HG03175 (cell line): ENCODE measurements at regions not wholly inside any gene's neighbourhood (a gene's known extent, or its start where the extent isn't known, plus 50 kb on each side); places are given as distances from the start of the nearest gene placed in this dataset.
"Not testable (repeated sequence)": the region's sequence is repeated elsewhere in the genome, so short reads cannot be mapped to it uniquely, and the experiment has no call there.

Experiments
- ATAC-seq: cut with Tn5 transposase; IDR thresholded peaks from one replicate; pipeline ENCODE4 v1.9.1; 2021; ENCODE audit warnings: mild to moderate bottlenecking, moderate library complexity; ENCODE audit not compliant: unreplicated experiment

DNA sequence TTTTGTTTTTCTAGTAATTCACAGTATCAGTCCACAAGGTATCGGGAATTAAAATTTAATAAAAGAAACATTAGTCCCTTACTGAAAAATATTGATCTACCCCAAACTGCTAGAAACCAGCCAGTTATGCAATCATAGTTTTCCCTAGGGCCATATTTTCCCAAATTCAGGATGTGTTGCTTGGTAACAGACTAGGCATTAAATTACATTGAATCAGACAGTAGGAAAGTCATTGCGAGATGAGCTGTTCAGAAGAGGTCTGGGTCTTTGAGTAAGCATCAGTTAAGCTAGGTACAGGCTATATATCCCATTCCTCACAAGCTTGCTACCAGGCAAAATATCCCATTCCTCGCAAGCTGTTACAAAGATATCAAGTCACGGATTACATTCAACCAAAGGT, 123.0 kb upstream of the CCDC150 start:
- no peak for ATAC-seq

DNA sequence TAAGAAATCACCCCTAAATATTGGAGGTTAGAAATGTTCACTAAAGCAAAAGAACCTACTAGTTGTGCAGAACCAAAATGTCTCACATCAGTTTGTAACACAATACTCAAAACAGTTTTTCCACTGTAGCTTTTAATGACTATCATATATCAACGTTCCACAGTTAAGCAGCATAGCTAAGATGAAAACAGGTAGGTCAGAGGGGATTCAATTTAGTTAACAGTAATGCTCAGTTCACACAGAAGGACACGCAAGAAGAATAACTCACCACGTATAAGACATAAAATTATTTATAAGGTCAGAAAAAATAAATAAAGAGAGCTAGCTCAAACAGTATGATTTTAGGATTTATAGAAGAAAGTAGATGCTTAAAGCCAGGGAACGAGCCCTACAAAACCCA, 118.9 kb upstream of the CCDC150 start:
- no peak for ATAC-seq

DNA sequence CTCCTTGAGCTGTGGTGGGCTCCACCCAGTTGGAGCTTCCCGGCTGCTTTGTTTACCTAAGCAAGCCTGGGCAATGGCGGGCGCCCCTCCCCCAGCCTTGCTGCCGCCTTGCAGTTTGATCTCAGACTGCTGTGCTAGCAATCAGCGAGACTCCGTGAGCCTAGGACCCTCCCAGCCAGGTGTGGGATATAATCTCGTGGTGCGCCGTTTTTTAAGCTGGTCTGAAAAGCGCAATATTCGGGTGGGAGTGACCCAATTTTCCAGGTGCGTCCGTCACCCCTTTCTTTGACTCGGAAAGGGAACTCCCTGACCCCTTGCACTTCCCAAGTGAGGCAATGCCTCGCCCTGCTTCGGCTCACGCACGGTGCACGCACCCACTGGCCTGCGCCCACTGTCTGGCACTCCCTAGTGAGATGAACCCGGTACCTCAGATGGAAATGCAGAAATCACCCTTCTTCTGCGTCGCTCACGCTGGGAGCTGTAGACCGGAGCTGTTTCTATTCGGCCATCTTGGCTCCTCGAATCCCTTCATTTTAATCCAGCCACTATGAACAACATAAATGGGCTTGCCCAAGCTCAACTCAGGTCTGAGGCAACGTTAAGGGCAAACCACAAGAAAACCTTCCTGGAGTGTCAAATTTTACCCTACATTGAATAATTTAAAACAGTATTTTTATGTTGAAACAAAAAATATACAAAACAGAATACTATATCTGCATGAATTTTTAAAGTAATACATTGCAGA, 112.4 kb upstream of the CCDC150 start:
- not testable (repeated sequence) for ATAC-seq

DNA sequence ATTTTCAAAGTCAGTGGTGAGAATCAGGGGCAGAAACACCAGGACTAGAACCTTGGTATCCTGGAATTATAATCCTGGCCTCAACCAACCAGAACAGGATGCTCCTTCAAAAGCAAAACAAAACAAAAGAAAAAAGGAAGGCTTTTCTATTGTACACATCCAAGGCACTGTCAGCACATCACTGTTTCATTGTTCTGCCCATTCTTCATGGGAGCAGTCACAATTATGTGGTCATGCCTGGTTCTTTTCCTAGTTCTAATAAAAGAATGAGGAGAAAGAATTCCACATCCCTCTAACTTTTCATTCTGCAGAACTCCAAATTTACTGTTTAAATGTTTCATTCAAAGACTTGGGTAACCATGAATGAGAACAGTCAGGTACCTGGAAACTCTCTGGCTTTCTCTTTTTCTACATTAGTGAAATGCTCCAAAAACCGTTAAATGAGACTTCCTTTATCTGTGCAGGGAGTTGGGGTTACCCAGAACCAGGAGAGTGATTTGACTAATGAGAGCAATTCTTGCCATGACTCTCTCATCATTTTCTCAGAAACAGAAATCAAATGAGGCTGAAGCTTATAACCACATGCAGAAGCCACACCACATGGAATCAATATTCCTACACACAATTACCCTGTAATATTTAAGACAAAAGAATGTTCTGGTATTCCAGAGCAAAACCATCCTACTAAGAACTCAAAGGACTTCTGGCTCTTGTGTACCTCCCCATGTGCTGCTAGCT, 110.9 kb upstream of the CCDC150 start:
- no peak for ATAC-seq

DNA sequence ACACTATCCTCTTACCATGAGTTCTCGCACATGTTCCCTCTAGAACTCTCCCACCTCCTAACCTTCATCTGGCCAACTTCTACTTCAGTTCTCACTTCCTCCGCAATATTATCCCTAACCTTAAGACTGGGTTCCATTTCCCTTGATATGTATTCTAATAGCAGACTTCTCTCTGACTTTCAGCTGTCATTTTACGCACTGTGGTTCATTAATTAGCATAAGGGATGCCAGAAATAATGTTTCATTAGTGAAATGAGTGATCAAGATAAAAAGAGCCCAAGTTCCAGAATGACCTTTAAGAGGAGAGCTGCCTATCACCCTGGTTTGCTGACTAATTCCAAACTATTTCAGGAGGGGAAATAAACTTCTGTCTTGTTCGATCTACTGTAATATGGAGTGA, 108.6 kb upstream of the CCDC150 start:
- no peak for ATAC-seq

DNA sequence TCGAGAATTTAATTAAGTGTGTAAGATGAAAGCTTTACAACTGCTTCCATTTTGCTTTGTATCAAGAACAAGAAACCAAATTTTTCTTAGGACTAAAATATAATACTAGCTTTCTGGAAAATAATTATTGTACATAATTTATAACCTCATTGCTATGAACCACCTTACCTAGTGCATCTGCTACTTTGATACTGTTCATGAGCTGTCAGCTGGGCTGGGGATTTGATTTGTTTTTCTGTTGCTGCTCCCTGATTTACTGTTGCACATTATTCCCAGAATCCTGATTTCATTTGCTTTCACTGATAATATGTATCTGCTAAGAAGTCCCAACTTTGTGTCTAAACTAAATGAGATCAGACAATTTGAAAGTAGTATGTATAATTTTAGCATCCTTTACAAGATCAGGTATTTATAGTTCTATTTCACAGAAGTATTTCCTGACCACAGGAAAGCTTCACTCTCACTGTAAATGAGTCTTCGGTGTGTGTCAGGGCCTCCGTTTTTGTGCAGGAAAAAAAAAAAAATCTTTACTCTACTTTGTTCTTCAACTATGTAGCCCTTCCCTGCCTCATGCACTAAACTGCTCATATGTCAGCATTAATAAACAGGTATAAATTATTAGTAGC, 105.6 kb upstream of the CCDC150 start:
- no peak for ATAC-seq

DNA sequence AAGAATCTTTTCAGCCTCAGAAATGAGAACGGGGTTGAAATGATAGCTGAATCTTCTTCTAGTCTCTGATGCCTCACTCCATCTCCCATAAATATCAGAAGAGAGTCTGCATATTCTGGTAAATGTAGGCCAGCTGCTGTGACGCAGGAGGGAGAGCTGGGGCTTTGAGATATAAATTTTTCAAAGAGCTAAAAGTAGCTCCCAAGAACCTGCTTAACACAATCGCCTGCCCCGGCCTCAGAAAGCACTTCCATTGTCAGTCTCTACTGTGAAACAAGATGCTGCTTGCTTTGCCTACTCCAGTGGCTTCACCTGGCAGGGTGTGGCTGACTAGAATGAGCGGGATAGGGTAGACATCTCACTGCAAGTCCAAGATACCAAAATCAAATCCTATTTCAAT, 105.0 kb upstream of the CCDC150 start:
- no peak for ATAC-seq

DNA sequence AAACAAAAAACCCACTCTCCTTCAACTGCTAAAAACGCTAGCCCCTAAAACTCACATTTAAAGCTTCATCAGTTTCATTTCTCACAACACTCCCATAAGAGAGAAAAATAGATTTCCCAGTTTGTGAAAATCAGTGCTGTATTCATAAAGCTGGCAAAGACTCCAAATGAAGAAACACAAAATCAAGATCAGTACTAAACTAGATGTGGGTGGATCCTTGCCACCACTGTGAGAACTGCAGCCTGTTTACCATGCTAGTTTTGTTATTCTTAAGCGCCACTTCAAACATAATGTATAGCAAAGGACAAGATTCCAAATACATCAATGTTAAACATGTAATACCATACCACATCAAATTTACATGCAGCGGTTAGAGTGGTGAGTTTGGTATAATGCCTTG, 104.5 kb upstream of the CCDC150 start:
- no peak for ATAC-seq

DNA sequence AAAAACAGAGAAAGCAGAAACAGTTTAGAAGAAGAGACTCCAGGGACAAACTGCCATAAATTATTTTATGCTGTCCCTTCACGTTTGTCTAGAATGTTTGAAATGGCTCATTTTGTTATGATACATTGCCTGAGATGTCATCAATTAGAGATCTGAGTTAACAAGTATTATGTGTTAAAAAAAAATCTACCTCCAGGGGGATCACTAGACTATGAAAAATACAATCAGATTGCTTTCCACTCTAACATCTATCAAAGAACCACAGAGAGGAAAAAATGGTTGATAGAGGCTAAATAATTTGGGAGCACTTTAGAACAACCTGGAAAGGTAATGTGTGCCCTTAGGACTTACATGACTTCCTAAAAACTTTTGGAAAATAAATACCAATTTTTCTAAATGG, 103.8 kb upstream of the CCDC150 start:
- no peak for ATAC-seq

DNA sequence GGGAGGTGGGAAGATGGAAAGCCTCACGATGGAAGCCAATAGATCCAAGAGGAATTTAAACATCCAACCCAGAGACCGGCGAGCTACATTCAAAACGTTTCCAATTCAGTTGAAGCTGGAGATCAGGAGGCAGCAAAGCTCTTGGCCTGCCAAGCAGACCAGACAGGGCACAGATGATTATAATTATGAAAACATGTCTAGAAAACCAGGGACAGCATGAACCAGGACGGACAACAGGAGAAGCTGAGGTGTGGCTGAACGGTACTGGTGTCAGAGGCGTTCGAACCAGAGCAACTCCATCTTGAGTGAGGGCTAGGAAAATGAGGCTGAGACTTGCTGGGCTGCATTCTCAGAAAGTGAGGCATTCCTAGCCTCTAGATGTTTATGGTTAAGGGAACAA, 102.2 kb upstream of the CCDC150 start:
- ATAC-seq: no peak

DNA sequence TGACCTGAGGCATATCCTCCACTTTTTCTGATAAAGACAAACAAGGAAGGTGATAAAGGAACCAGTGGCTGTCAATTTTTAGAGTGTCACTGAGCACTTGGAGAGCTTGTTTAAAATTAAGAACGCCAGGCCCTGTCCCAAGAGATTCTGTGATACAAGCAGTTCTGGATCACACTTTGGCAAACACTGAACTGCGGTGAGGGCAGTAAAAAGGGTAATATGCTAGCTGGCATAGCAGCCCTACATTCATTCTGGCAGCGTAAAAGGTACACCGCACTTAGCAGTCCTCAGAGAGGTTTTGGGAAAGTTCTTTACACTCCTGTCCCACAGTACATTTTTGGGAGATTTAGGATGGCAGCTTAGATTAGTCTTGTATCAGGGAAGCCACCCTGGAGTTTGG, 101.3 kb upstream of the CCDC150 start:
- ATAC-seq: no peak

DNA sequence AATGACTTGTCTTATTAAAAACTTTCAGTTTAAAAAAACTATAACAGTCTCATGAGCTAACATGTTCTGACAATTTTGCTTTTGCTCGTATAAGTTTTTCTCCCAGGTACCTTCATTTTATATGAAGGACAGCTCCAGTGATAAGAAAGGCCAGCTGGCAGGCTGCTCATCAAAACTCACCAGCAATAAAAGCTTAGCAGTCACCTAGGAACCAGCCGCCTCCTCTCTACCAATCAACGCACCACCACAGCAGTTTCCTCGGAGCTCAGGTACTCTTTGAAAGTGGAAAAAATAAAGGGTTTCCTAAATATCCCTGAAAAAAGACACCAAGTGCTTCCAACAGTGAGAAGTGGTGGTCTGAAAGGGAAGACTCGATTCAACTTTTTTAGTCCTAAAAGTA, 100.9 kb upstream of the CCDC150 start:
- no peak for ATAC-seq

DNA sequence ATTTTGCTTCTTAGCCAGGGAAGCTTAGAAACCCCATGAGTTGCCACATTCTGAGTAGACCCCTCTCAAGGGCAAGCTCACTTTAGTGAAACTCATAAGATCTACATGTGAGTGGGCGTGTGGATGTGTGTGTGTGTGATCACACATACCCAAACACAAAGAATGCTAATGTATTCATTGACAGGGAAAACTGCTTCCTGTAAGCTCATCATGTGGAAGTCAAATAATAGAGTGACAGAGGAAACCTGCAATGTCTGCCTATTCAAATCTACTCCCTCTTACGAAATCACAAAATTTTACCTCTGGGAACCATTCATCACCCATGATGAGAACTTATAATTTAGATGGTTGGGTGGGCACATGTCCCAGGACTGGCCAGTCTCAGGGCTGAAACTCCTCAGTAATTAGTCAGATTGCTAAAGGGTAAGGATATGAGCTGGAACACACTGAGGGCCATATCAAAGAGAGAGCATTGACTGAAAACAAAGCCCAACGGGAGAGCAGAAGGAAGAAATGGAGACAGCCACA, 94.5 kb upstream of the CCDC150 start:
- ATAC-seq: no peak

DNA sequence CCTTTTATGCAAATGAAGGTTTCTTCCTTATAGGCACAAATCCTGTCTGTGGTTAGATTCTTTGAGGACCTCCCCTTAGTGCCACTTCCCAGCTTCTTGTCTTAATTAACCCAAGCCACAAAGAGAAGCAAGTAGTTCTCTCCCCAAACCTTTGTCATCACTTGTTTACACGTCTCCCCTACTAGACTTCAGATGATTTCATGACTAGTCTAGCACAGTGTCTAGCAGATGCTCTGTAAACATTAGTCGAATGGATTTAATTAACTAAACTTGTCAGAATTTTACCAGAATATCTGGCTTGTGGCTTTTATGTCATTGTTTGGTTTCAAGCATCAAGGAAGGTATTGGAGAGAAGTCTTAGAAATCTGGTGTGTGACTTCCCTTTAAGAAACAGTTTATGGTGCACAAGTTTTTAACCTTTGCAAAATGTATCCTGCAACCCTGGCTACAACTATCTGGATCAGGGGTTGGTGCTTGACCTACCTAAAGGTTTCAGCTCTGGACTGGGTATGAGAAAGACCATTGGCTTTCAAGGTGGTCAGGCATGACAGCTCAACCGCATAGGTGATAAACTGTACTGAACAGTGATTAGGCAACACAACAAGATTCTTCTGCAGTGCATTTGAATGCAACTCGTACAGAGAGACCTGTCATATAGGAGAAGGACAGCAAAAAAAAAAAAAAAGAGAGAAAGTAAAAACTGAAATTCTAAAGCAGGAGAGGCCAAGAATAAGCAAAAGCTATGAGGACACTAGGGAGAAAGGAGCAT, 93.2 kb upstream of the CCDC150 start:
- peak; percentile 82 for ATAC-seq

DNA sequence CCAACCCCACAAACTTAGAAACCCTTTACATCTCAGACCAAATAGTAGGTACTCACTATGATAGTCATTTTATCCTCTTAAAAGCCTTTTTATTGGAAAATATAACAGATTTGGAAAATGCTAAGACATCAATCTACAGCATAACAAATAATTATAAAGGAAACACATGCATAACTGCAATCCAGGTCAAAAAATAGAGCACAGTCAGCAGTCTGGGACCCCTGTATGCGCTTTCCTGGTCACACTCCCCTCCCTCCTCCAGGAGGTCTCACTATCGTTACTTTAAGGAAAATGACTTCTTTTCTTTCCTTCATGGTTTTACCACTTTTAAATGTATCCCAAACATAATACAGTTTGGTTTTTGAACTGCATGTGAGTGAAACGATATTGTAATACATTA, 90.5 kb upstream of the CCDC150 start:
- no peak for ATAC-seq

DNA sequence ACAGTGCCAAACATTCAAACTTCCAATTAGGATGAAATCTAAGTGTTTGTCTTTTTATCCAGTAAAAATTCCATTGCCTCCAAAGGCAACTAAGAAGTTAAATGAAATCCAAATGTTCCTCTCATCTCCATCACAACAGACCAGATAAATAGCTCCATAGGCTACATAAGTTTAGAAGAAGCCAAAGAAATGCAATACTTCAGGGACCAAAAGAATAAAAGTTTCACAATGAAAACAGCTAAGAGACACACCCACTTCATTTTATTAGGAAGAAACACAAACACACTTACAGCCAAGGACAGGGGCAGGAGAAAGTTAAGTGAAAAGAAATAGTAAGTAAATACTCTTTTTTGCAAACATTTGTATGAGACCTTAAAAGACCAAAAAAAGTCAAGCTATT, 88.5 kb upstream of the CCDC150 start:
- no peak for ATAC-seq

DNA sequence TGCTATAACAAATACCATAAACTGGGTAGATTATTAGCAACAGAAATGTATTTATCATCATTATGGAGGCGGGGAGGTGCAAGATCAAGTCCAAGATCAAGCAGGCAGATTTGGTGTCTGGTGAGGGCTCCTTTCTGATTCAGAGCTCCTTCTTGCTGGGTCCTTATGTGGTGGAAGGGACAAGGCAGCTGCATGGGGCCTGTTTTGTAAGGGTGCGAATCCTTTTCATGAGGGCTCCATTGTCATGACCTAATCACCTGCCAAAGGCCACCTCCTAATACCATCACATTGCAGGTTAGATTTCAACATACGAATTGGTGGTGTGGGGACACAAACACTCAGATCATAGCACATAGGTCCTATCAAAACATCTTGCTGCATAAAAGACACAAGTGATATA, 84.4 kb upstream of the CCDC150 start:
- no peak for ATAC-seq

DNA sequence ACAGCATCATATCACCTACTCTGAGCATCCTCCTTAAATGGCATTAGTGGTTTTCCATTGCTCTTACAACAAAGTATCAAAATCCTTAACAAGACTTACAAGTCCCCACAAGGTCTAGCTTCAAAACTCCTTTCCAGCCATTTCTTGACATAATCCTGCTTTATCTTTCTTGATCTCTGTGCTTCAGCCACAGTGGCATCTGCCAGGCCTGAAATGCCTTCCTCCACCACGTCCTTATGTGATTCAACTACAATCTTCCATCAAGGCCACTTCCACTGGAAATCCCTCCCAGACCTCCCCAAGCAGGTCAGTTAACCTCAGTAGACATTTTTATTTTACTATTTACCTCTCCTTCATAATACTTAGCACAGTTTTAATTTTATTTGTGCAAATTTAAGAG, 83.8 kb upstream of the CCDC150 start:
- ATAC-seq: no peak

DNA sequence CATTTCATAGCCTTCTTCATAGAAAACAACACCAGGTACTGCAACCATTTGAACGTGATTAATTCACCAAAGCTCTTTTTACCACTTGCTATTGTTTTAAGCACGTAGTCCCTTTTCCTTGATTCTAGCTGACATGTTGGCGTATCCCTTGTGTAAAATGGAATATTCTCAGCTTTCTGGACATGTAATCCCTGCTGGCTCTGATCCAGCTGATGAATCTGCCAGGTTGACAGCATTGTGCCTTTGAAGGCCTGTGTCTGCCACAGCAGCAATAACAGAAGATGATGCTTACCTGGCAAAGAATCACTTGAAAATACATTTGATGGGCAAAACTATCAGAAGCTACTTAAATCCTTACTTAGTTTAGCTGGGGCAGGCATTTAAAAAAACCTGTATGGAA, 81.0 kb upstream of the CCDC150 start:
- ATAC-seq: no peak

DNA sequence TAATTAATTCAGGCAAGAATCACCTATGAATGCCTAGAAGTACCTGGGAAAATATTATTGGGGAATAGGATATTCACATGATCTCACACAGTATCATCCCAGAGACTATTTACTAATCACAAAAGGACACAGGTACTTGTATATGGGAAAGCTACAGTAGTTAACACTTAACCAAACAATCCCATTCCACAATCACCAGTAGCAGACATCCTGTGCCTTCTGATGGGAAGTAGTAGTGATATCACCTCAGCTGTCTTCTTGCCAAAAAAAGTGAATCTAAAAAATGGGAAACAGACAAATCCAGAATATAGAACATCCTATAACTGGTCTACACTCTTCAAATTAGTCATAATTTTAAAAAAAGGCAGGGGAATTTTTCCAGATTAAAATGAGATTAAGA, 75.6 kb upstream of the CCDC150 start:
- no peak for ATAC-seq

DNA sequence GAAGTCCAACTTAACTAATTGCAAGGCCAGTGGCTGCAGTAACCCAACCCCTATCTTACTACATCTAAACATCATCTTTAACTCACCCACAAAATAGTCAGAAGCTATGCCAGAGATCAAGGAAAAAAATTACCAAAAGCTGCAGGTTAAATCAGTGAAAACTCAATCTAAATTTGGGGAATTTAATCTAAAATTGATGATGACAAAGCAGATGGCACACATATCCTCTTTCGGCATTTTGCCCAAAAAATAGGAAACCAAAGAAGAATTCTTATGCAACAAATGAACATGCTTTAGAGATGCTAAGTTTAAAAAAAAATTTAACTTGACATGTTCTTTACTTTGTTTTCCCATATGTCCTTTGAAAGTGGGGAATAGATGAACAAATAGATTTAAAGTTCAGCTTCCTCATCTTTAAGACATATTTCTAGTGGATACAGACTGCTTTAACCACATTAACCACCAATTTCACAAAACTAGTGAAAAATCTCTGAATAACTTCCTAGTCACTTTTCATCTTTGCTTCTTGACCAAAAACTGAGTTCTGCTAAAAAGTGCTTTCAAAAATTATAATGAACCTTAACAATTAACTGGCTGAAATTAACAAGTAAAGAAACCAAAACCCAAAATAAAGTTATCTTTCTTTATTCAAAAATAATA, 74.3 kb upstream of the CCDC150 start:
- ATAC-seq: no peak
